ENCODE measurements at regions not wholly inside any gene's neighbourhood (a gene's known extent, or its start where the extent isn't known, plus 50 kb on each side); places are given as distances from the start of the nearest gene placed in this dataset.

- no peak for DNase-seq (ENCODE audit: low read depth)
- TF ChIP-seq CTCF (conservative IDR thresholded peaks at IDR 0.05; ENCODE audit: control insufficient read depth, insufficient read depth, low read depth, low read length) = no peak
- no peak overlapping the region for H3K4me3 ChIP-seq (ENCODE audit: control insufficient read depth, low read depth, low read length)
These were observed 373.1 kb downstream of the LRIG3 start for GRCh38 chr12:58547217-58547616.

GRCh38 chr12:58548801-58549200, 371.5 kb downstream of the LRIG3 start:
- no peak for TF ChIP-seq CTCF (conservative IDR thresholded peaks at IDR 0.05; ENCODE audit: control insufficient read depth, insufficient read depth, low read depth, low read length)
- DNase-seq (ENCODE audit: low read depth) = no peak
- no peak overlapping the region for H3K4me3 ChIP-seq (ENCODE audit: control insufficient read depth, low read depth, low read length)

GRCh38 chr12:58554522-58555157, 365.7 kb downstream of the LRIG3 start:
- TF ChIP-seq CTCF (conservative IDR thresholded peaks at IDR 0.05; ENCODE audit: control insufficient read depth, insufficient read depth, low read depth, low read length) = no peak
- H3K4me3 ChIP-seq (ENCODE audit: control insufficient read depth, low read depth, low read length) = no peak overlapping the region
- no peak for DNase-seq (ENCODE audit: low read depth)

GRCh38 chr12:58557171-58557570, 363.1 kb downstream of the LRIG3 start:
- H3K4me3 ChIP-seq (ENCODE audit: control insufficient read depth, low read depth, low read length) = no peak overlapping the region
- DNase-seq (ENCODE audit: low read depth) = peak; percentile 84
- TF ChIP-seq CTCF (conservative IDR thresholded peaks at IDR 0.05; ENCODE audit: control insufficient read depth, insufficient read depth, low read depth, low read length) = no peak

GRCh38 chr12:58557661-58558060, 362.6 kb downstream of the LRIG3 start:
- peak; percentile 51 for DNase-seq (ENCODE audit: low read depth)
- no peak for TF ChIP-seq CTCF (conservative IDR thresholded peaks at IDR 0.05; ENCODE audit: control insufficient read depth, insufficient read depth, low read depth, low read length)
- no peak overlapping the region for H3K4me3 ChIP-seq (ENCODE audit: control insufficient read depth, low read depth, low read length)

GRCh38 chr12:58563621-58564020, 356.7 kb downstream of the LRIG3 start:
- TF ChIP-seq CTCF (conservative IDR thresholded peaks at IDR 0.05; ENCODE audit: control insufficient read depth, insufficient read depth, low read depth, low read length) = no peak
- no peak overlapping the region for H3K4me3 ChIP-seq (ENCODE audit: control insufficient read depth, low read depth, low read length)
- no peak for DNase-seq (ENCODE audit: low read depth)

- DNase-seq (ENCODE audit: low read depth) = peak; percentile 67
- TF ChIP-seq CTCF (conservative IDR thresholded peaks at IDR 0.05; ENCODE audit: control insufficient read depth, insufficient read depth, low read depth, low read length) = no peak
- no peak overlapping the region for H3K4me3 ChIP-seq (ENCODE audit: control insufficient read depth, low read depth, low read length)
These were observed 355.6 kb downstream of the LRIG3 start for GRCh38 chr12:58564721-58565120.

Measured in fibroblast of mammary gland (primary cell).